ENCODE measurements at regions not wholly inside any gene's neighbourhood (a gene's known extent, or its start where the extent isn't known, plus 50 kb on each side); places are given as distances from the start of the nearest gene placed in this dataset.

- Histone ChIP-seq H3K36me3 (ENCODE audit: control insufficient read depth in 2 of 2, insufficient read depth in 1 of 2, low read length in 2 of 2) (no peaks in the 10 kb centered on the region), H3K27ac (ENCODE audit: extremely low read depth, low read depth, low read length) (no peak overlapping the region), H3K4me3 (ENCODE audit: low read depth, low read length) (no peak overlapping the region), H3K9me3 (ENCODE audit: control insufficient read depth, insufficient read depth, low read depth, low read length) (no peaks in the 10 kb centered on the region), H3K4me1 (ENCODE audit: control insufficient read depth, insufficient read depth, low read length) (peaks cover 8% of the 10 kb centered on the region)
- CTCF ChIA-PET: no interaction called here
- POLR2A ChIA-PET: no interaction called here
- TF ChIP-seq ZBTB20 (tag by site-specific recombination; IDR thresholded peaks at IDR 0.05): no peak
- TF ChIP-seq KLF7 (tag by site-specific recombination; IDR thresholded peaks at IDR 0.05; ENCODE audit: borderline replicate concordance): no peak
- TF ChIP-seq ZNF311 (tag by site-specific recombination; IDR thresholded peaks at IDR 0.05; ENCODE audit: borderline replicate concordance): no peak
- TF ChIP-seq KLF8 (tag by site-specific recombination; IDR thresholded peaks at IDR 0.05): no peak
Measured at GRCh38 chr6:108750801-108751200, 97.4 kb upstream of the ARMC2 start.

- TF ChIP-seq PBX3 (CRISPR knock-in tag; IDR thresholded peaks at IDR 0.05) (no peak), ZNF174 (tag by site-specific recombination; IDR thresholded peaks at IDR 0.05) (no peak), ZNF10 (tag by site-specific recombination; IDR thresholded peaks at IDR 0.05) (no peak), ZNF133 (tag by site-specific recombination; IDR thresholded peaks at IDR 0.05) (no peak), ZNF157 (tag by site-specific recombination; IDR thresholded peaks at IDR 0.05) (no peak), ZIC2 (tag by site-specific recombination; IDR thresholded peaks at IDR 0.05) (no peak), ZNF544 (tag by site-specific recombination; IDR thresholded peaks at IDR 0.05) (no peak), ZSCAN5A (tag by site-specific recombination; IDR thresholded peaks at IDR 0.05) (no peak), ZNF138 (tag by site-specific recombination; IDR thresholded peaks at IDR 0.05; ENCODE audit: borderline replicate concordance) (no peak), ZNF843 (tag by site-specific recombination; IDR thresholded peaks at IDR 0.05) (no peak), ZNF518A (tag by site-specific recombination; conservative IDR thresholded peaks at IDR 0.05; ENCODE audit: low read depth) (no peak), ZNF398 (tag by site-specific recombination; IDR thresholded peaks at IDR 0.05) (no peak), FEZF1 (tag by site-specific recombination; IDR thresholded peaks at IDR 0.05) (no peak), ZNF423 (tag by site-specific recombination; IDR thresholded peaks at IDR 0.05) (no peak), KLF16 (tag by site-specific recombination; IDR thresholded peaks at IDR 0.05) (no peak)
- Histone ChIP-seq H3K4me1 (ENCODE audit: control insufficient read depth, insufficient read depth, low read length) (peaks cover 8% of the 10 kb centered on the region), H3K27ac (ENCODE audit: extremely low read depth, low read depth, low read length) (no peak overlapping the region), H3K9me3 (ENCODE audit: control insufficient read depth, insufficient read depth, low read depth, low read length) (no peaks in the 10 kb centered on the region), H3K36me3 (ENCODE audit: control insufficient read depth in 2 of 2, insufficient read depth in 1 of 2, low read length in 2 of 2) (no peaks in the 10 kb centered on the region), H3K4me3 (ENCODE audit: low read depth, low read length) (no peak overlapping the region)
- ChIA-PET CTCF (no interaction called here), POLR2A (no interaction called here)
Measured at GRCh38 chr6:108751282-108751681, 96.9 kb upstream of the ARMC2 start.

Measured in HEK293 (cell line).